Mesendoderm (in vitro differentiated cells): ENCODE measurements at regions not wholly inside any gene's neighbourhood (a gene's known extent, or its start where the extent isn't known, plus 50 kb on each side); places are given as distances from the start of the nearest gene placed in this dataset.
"Not testable (repeated sequence)": the region's sequence is repeated elsewhere in the genome, so short reads cannot be mapped to it uniquely, and the experiment has no call there.

ENCODE experiments used
- DNase-seq: peaks from one replicate; pipeline ENCODE4 v3.0.0; 2013
- H2AK5ac ChIP-seq: 2 replicates; pipeline ENCODE4 v1.6.1; 2013; ENCODE audit warnings: low read length, inconsistent platforms
- H2BK120ac ChIP-seq: 2 replicates; pipeline ENCODE4 v1.6.1; 2013; ENCODE audit warnings: low read depth, mild to moderate bottlenecking, low read length, moderate library complexity, mixed read lengths
- H2BK15ac ChIP-seq: replicated peaks from 2 replicates; pipeline ENCODE4 v1.6.1; 2013; ENCODE audit warnings: low read depth, mild to moderate bottlenecking, moderate library complexity
- H2BK5ac ChIP-seq: 2 replicates; pipeline ENCODE4 v1.6.1; 2013; ENCODE audit warnings: low read length, inconsistent platforms
- H3K18ac ChIP-seq: 2 replicates; pipeline ENCODE4 v1.6.1; 2013; ENCODE audit warnings: mild to moderate bottlenecking, low read length, mixed read lengths
- H3K23ac ChIP-seq: one replicate; pipeline ENCODE4 v1.6.1; 2013; ENCODE audit warnings: low read length
- H3K27ac ChIP-seq: 2 replicates; pipeline ENCODE4 v1.5.1; 2013; ENCODE audit warnings: low read depth, mild to moderate bottlenecking, inconsistent platforms, low read length, moderate library complexity
- H3K27me3 ChIP-seq: 2 replicates; pipeline ENCODE4 v1.6.1; 2013; ENCODE audit warnings: low read length, control low read depth, mild to moderate bottlenecking, inconsistent platforms; ENCODE audit not compliant: insufficient read depth, poor library complexity
- H3K36me3 ChIP-seq: 2 replicates; pipeline ENCODE4 v1.6.1; 2013; ENCODE audit warnings: low read length, inconsistent platforms; ENCODE audit not compliant: control insufficient read depth, insufficient read depth
- H3K4ac ChIP-seq: one replicate; pipeline ENCODE4 v1.6.1; 2013; ENCODE audit warnings: low read depth, mild to moderate bottlenecking, low read length, moderate library complexity
- H3K4me1 ChIP-seq: 2 replicates; pipeline ENCODE4 v1.6.1; 2013; ENCODE audit warnings: low read depth, low read length, inconsistent platforms; ENCODE audit not compliant: control insufficient read depth
- H3K4me2 ChIP-seq: 2 replicates; pipeline ENCODE4 v1.6.1; 2013; ENCODE audit warnings: low read length
- H3K4me3 ChIP-seq: 2 replicates; pipeline ENCODE4 v1.5.1; 2013; ENCODE audit warnings: mild to moderate bottlenecking, low read length
- H3K56ac ChIP-seq: one replicate; pipeline ENCODE4 v1.6.1; 2013; ENCODE audit warnings: low read length
- H3K79me1 ChIP-seq: 2 replicates; pipeline ENCODE4 v1.6.1; 2013; ENCODE audit warnings: low read length, inconsistent platforms
- H3K79me2 ChIP-seq: 2 replicates; pipeline ENCODE4 v1.6.1; 2013; ENCODE audit warnings: mild to moderate bottlenecking, low read length; ENCODE audit not compliant: control insufficient read depth, insufficient read depth
- H3K9ac ChIP-seq: 2 replicates; pipeline ENCODE4 v1.6.1; 2013; ENCODE audit warnings: low read length, inconsistent platforms
- H4K5ac ChIP-seq: one replicate; pipeline ENCODE4 v1.6.1; 2013; ENCODE audit warnings: low read length
- H4K8ac ChIP-seq: one replicate; pipeline ENCODE4 v1.6.1; 2013; ENCODE audit warnings: low read depth, mild to moderate bottlenecking, control low read depth, low read length, moderate library complexity
- WGBS: extraction: QIAGEN DNeasy Blood & Tissue Kit; methylation state at CpG from one replicate; pipeline ENCODE4 v1.1.7; 2013; ENCODE audit warnings: low lambda C conversion rate, missing lambda C conversion rate; ENCODE audit not compliant: insufficient coverage; ENCODE audit errors: extremely low coverage; 5-methylcytosine and 5-hydroxymethylcytosine counted together

DNA sequence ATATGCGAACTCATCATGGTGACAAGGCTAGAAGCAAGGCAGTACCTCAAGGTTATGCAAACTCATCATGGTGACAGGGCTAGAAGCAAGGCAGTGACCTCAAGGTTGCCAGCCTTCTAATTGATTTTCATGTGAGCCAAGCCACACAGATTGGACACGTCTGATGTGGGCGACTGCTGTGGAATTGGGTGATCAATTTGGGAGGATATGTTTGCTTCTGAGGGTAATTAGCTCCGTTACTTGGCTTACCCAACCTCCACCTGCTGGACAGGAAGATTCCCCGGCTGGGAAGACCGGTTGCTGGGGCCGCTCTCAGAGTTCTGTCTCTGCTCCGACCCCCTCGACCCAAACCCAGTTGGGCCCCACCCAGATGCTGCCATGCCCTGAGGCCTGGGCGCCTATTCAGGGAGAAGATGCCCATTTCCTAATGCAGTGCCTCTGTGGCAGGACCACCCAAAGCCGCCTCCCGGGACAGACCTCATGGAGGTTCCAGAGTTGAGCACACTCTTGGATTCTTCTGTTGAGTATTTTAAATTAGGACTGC is 69.9 kb upstream of the SHANK2 start:
- Histone ChIP-seq H3K79me1 (no peaks in the 10 kb centered on the region), H2BK120ac (no peak overlapping the region), H3K4me1 (no peaks in the 10 kb centered on the region), H4K8ac (no peak overlapping the region), H3K79me2 (no peaks in the 10 kb centered on the region), H3K27ac (no peak overlapping the region), H2BK5ac (no peak overlapping the region), H3K27me3 (no peaks in the 10 kb centered on the region), H4K5ac (no peak overlapping the region), H2AK5ac (no peak overlapping the region), H3K4me2 (no peak overlapping the region), H3K4ac (no peak overlapping the region), H3K4me3 (no peak overlapping the region), H3K18ac (no peak overlapping the region), H3K9ac (no peak overlapping the region), H2BK15ac (no peak overlapping the region), H3K23ac (no peak overlapping the region), H3K56ac (no peak overlapping the region), H3K36me3 (no peaks in the 10 kb centered on the region)
- no peak for DNase-seq
- WGBS, result no CpG with 5 or more reads among the region's 12 CpGs

DNA sequence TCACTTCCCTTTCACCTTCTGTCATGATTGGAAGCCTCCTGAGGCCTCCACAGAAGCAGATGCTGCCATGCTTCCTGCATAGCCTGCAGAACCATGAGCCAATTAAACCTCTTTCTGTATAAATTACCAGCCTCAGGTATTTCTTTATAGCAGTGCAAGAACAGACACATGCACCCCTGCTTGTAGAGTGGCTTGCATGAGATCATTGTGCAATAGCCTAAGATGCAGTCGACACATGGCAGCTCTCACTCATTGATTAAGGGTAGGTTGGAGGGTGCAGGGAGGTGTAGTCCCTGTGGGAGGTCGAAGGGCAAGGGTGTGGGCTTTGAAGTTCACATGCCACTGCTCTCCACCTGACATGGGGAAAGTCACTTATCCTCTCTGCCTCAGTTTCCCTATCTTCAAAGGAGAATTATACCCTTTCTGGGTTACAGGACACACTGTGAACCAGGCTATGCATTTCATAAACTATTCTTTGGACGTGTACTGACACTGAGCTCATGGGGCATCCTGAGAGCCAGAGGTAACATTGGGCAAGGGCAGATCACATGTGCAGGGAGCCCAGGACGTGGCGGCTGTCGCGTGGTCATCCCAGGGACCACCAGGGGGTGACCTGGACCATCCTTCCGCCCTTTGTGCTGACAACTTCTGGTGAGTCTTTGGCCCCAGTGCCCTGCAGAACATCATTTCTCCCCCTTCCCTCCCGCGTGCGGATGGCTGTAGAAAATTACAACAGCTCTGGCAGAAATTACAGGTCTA is 69.2 kb upstream of the SHANK2 start:
- H3K27ac ChIP-seq, result no peak overlapping the region
- H3K4me2 ChIP-seq, result no peak overlapping the region
- no peaks in the 10 kb centered on the region for H3K36me3 ChIP-seq
- H3K18ac ChIP-seq, result no peak overlapping the region
- H2BK5ac ChIP-seq, result no peak overlapping the region
- no peaks in the 10 kb centered on the region for H3K27me3 ChIP-seq
- no peaks in the 10 kb centered on the region for H3K79me1 ChIP-seq
- H2BK15ac ChIP-seq, result no peak overlapping the region
- no peak for DNase-seq
- H2BK120ac ChIP-seq, result no peak overlapping the region
- no peak overlapping the region for H3K4ac ChIP-seq
- no peak overlapping the region for H3K9ac ChIP-seq
- no peaks in the 10 kb centered on the region for H3K4me1 ChIP-seq
- no peak overlapping the region for H4K8ac ChIP-seq
- H3K4me3 ChIP-seq, result no peak overlapping the region
- H3K56ac ChIP-seq, result no peak overlapping the region
- H3K79me2 ChIP-seq, result no peaks in the 10 kb centered on the region
- no peak overlapping the region for H3K23ac ChIP-seq
- no peak overlapping the region for H2AK5ac ChIP-seq
- no CpG with 5 or more reads among the region's 11 CpGs for WGBS
- no peak overlapping the region for H4K5ac ChIP-seq

DNA sequence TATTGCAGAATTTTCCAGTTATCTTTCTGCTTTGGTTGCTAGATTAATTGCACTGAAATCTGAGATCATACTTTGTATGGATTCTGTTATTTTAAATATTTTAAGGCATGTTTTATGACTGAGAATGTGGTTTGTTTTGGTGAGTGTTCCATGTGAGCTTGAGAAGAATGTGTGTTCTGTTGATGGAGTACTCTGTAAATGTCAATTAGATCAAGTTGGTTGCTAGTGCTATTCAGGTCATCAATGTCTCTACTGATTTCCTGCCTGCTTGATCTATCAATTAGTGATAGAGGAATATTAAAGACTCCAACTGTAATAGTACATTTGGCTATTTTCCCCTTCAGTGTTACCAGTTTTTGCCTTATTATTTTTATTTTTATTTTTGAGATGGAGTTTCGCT is 64.3 kb upstream of the SHANK2 start:
- H3K56ac ChIP-seq, result no peak overlapping the region
- no peak overlapping the region for H3K4ac ChIP-seq
- no peak overlapping the region for H3K4me3 ChIP-seq
- no peaks in the 10 kb centered on the region for H3K36me3 ChIP-seq
- no peak overlapping the region for H2AK5ac ChIP-seq
- H3K27ac ChIP-seq, result no peak overlapping the region
- H3K27me3 ChIP-seq, result no peaks in the 10 kb centered on the region
- no peaks in the 10 kb centered on the region for H3K4me1 ChIP-seq
- no peak overlapping the region for H2BK120ac ChIP-seq
- no peaks in the 10 kb centered on the region for H3K79me2 ChIP-seq
- no peak overlapping the region for H2BK15ac ChIP-seq
- no peak overlapping the region for H3K4me2 ChIP-seq
- no peak for DNase-seq
- no peak overlapping the region for H4K5ac ChIP-seq
- no CpG with 5 or more reads among the region's 1 CpG for WGBS
- no peak overlapping the region for H3K23ac ChIP-seq
- no peaks in the 10 kb centered on the region for H3K79me1 ChIP-seq
- H4K8ac ChIP-seq, result no peak overlapping the region
- no peak overlapping the region for H2BK5ac ChIP-seq
- no peak overlapping the region for H3K18ac ChIP-seq
- no peak overlapping the region for H3K9ac ChIP-seq

DNA sequence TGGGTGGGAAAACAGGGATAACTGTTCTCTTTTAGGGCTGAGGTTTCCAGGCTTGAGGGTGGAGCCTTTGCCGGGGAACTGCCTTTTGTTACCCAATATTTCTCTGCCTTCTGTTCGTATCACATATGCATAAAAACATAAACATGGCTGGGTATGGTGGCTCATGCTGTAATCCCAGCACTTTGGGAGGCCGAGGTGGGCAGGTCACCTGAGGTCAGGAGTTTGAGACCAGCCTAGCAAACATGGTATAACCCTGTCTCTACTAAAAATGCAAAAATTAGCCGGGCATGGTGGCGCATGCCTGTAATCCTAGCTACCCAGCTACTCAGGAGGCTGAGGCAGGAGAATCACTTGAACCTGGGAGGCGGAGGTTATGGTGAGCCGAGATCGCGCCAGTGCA is 60.2 kb upstream of the SHANK2 start:
- DNase-seq, H3K4ac ChIP-seq: not testable (repeated sequence)
- no CpG with 5 or more reads among the region's 9 CpGs for WGBS

DNA sequence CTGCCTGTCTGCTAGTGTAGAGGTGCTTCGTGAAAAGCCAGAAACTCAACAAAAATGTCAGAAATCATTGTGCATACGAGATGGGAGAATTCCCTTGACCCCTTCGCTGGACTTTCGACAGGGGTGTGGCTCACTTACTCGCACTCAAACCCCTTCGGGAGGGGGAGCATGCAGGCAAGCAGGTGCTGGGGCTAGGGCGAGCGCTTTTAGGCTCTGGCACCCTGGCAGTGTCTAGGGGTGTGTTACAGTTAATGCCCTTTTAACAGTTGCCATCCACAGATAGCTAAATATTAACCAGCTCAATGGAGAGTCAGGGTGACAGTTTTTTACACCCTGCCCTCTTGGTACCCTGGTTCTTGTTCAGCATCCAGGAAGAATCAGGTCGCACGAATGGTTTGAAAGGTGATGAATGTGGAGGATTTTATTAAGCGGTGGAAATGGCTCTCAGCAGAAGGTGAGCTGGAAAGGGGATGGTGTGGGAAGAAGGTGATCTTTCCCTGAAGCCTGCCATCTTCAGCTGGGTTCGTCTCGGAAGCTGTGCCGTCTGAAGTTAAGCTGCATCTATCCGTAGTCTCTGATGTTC is 59.6 kb upstream of the SHANK2 start:
- no peak overlapping the region for H2BK15ac ChIP-seq
- H3K79me2 ChIP-seq, result no peaks in the 10 kb centered on the region
- DNase-seq, result no peak
- no peak overlapping the region for H2BK5ac ChIP-seq
- no peak overlapping the region for H3K23ac ChIP-seq
- no peak overlapping the region for H4K5ac ChIP-seq
- H3K18ac ChIP-seq, result no peak overlapping the region
- no peaks in the 10 kb centered on the region for H3K79me1 ChIP-seq
- H3K56ac ChIP-seq, result no peak overlapping the region
- no peak overlapping the region for H3K4ac ChIP-seq
- no peak overlapping the region for H3K9ac ChIP-seq
- no CpG with 5 or more reads among the region's 15 CpGs for WGBS
- H2AK5ac ChIP-seq, result no peak overlapping the region
- H3K27ac ChIP-seq, result no peak overlapping the region
- no peak overlapping the region for H2BK120ac ChIP-seq
- no peak overlapping the region for H3K4me2 ChIP-seq
- no peaks in the 10 kb centered on the region for H3K36me3 ChIP-seq
- no peak overlapping the region for H4K8ac ChIP-seq
- no peaks in the 10 kb centered on the region for H3K27me3 ChIP-seq
- H3K4me3 ChIP-seq, result no peak overlapping the region
- H3K4me1 ChIP-seq, result no peaks in the 10 kb centered on the region

More for the DNA sequence above, 60.2 kb upstream of the SHANK2 start:
- not testable (repeated sequence) for H3K79me1 ChIP-seq, H3K4me3 ChIP-seq, H3K56ac ChIP-seq, H3K27me3 ChIP-seq, H2AK5ac ChIP-seq, H3K4me1 ChIP-seq, H3K18ac ChIP-seq, H2BK120ac ChIP-seq, H2BK5ac ChIP-seq, H3K79me2 ChIP-seq, H4K5ac ChIP-seq, H3K9ac ChIP-seq, H4K8ac ChIP-seq, H3K36me3 ChIP-seq, H3K23ac ChIP-seq, H3K27ac ChIP-seq, H3K4me2 ChIP-seq, H2BK15ac ChIP-seq
